ENCODE measurements at regions not wholly inside any gene's neighbourhood (a gene's known extent, or its start where the extent isn't known, plus 50 kb on each side); places are given as distances from the start of the nearest gene placed in this dataset.

DNA sequence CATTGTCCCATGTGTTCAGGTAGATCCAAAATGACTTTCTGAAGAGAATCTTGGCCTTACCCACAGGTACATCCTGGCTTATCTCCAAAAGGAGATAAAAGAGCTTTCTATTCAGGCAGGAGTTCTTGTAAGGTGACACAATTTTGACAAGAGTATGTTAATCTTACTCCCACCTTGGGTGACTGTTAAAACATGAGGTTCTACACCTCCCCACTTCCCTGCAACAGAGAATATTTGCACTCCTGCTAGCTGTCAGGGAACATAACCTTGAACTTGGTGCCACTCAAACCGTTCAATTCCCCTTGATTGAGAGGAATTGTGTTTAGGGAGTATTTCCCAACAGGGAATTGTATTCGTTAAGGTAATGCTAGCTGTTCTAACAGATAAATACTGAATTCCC, 372.5 kb upstream of the KLHL29 start:
- intact Hi-C loops (cut with DNase I): no loop called here

DNA sequence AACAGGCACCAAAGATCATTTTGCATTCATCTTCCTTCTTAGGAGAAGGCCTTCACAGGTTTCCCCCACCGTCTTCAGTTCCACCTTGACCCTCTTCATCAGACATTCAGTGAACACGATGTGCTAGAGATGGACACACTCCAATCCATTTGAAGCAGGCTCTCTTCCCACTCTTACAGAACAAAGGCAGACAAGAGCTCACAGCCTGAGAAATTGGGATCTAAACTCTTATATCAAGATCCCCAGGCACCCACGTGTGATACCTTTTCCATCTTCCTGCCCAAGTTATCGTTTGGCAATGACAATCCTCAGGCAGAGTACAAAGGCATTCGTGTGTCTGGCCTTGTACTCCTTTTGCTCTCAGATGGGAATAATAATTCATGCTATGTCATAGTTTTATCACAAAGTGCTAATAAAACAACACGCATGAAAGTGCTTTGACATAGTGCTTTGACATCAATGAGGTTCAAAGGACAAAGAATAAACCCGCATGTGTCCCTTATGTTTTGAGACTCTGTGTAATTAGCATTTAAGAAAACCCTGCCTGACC, 369.3 kb upstream of the KLHL29 start:
- H3K4me3 ChIP-seq: no peak overlapping the region
- no peak for DNase-seq
- H3K9ac ChIP-seq (ENCODE audit: low read depth in 2 of 2, low read length in 2 of 2): no peak overlapping the region
- no peaks in the 10 kb centered on the region for H3K36me3 ChIP-seq
- no peak overlapping the region for H3K27ac ChIP-seq
- no peaks in the 10 kb centered on the region for H3K9me3 ChIP-seq
- TF ChIP-seq, protein P1, sequence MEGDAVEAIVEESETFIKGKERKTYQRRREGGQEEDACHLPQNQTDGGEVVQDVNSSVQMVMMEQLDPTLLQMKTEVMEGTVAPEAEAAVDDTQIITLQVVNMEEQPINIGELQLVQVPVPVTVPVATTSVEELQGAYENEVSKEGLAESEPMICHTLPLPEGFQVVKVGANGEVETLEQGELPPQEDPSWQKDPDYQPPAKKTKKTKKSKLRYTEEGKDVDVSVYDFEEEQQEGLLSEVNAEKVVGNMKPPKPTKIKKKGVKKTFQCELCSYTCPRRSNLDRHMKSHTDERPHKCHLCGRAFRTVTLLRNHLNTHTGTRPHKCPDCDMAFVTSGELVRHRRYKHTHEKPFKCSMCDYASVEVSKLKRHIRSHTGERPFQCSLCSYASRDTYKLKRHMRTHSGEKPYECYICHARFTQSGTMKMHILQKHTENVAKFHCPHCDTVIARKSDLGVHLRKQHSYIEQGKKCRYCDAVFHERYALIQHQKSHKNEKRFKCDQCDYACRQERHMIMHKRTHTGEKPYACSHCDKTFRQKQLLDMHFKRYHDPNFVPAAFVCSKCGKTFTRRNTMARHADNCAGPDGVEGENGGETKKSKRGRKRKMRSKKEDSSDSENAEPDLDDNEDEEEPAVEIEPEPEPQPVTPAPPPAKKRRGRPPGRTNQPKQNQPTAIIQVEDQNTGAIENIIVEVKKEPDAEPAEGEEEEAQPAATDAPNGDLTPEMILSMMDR (IDR thresholded peaks at IDR 0.05): no peak
- no peaks in the 10 kb centered on the region for H3K27me3 ChIP-seq
- no peaks in the 10 kb centered on the region for H3K4me1 ChIP-seq
- intact Hi-C loops (cut with DNase I): no loop called here

More for the DNA sequence above, 372.5 kb upstream of the KLHL29 start:
- no peaks in the 10 kb centered on the region for H3K9me3 ChIP-seq
- TF ChIP-seq, protein P1 (IDR thresholded peaks at IDR 0.05): no peak
- DNase-seq: no peak
- H3K4me1 ChIP-seq: no peaks in the 10 kb centered on the region
- no peak overlapping the region for H3K4me3 ChIP-seq
- no peak overlapping the region for H3K27ac ChIP-seq
- H3K9ac ChIP-seq (ENCODE audit: low read depth in 2 of 2, low read length in 2 of 2): no peak overlapping the region
- no peaks in the 10 kb centered on the region for H3K36me3 ChIP-seq
- H3K27me3 ChIP-seq: no peaks in the 10 kb centered on the region

DNA sequence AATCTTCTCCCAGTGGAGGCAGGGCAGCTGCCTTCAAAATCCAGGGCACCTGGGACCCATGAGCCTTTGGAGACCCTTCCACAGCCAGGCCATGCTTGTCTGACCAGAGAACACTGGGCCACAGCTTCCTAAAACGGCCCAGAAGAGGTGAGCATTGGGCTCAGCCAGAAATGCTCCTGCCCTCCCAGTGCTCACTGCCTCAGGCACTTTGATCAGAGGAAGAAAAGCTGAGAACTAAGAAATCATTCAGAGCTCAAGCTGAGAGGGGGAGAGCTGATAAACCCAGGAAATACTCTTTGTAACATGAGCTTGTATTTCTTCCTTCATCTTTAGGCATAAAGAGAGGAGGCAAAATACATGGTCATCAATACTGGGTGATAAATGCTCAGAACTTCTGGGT, 365.5 kb upstream of the KLHL29 start:
- intact Hi-C loops (cut with DNase I): no loop called here
- no peak overlapping the region for H3K27ac ChIP-seq
- TF ChIP-seq, protein P1 (IDR thresholded peaks at IDR 0.05): no peak

DNA sequence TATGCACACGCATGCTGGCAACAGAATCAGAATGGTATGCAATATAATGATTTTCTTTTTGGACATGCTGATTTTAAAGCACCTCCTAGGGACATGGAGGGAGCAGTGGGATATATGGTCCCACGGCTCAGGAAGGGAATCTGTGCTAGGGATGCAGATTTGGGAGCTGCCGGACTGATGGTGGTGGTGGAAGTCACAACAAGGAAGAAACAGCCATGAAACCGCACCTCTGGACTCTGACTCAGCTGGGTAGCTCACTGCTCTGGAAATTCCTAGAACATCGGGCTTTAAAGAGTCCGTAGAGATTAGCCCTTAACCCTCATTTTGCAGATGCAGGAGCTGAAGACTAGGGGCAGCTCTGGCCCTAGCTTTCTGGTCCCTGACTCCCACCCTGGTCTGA, 364.3 kb upstream of the KLHL29 start:
- intact Hi-C loops (cut with DNase I): loop anchor here (10.0 kb wide), 1 partner anchor 334 kb away; no protein-coding TSS in a partner anchor
- H3K27ac ChIP-seq: no peak overlapping the region
- H3K9ac ChIP-seq (ENCODE audit: low read depth in 2 of 2, low read length in 2 of 2): no peak overlapping the region
- no peak for DNase-seq
- TF ChIP-seq, protein P1 (IDR thresholded peaks at IDR 0.05): no peak
- H3K4me1 ChIP-seq: no peaks in the 10 kb centered on the region
- H3K36me3 ChIP-seq: no peaks in the 10 kb centered on the region
- no peaks in the 10 kb centered on the region for H3K27me3 ChIP-seq
- H3K9me3 ChIP-seq: no peaks in the 10 kb centered on the region
- H3K4me3 ChIP-seq: no peak overlapping the region

More for the DNA sequence above, 365.5 kb upstream of the KLHL29 start:
- no peak overlapping the region for H3K9ac ChIP-seq (ENCODE audit: low read depth in 2 of 2, low read length in 2 of 2)
- DNase-seq: no peak
- H3K9me3 ChIP-seq: no peaks in the 10 kb centered on the region
- no peaks in the 10 kb centered on the region for H3K4me1 ChIP-seq
- H3K27me3 ChIP-seq: no peaks in the 10 kb centered on the region
- H3K36me3 ChIP-seq: no peaks in the 10 kb centered on the region
- H3K4me3 ChIP-seq: no peak overlapping the region

DNA sequence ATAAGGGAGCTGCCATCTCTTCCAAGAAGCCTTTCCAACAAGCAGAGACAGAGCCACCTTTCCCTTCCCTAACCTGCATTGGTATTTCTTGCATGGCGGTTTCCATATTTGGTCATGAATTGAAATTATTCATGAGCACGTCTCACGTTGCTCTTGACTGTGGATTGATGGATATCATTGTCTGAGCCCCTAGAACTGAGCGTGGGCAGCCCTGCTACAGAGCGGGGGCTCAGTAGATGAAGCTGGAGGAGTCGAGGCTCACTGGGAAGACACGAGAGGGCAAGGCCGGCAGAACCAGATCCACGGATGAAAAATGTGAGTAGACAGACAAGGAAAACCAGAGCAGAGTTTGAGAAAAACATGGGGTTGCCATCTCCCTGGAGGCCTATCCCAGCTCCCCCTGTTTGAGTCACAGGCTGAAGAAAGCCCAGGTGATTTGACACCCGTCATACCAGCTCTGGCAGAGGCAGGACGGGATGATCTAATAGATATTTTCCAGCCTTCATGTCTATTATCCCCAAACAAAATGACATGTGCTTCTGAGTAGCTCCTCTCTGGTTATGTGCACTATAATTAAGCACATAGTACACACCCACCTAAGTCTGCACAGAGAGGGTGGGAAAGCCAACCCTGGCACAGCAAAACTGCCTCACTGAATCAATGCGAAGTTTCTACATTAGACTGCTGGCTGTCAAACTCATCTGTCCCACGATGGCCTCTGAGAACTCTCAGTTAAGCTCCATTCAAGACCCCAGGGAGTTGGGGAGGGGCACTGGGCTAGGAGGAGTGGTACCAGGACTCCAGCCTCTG, 363.5 kb upstream of the KLHL29 start:
- intact Hi-C loops (cut with DNase I): loop anchor here (10.0 kb wide), 1 partner anchor 333 kb away; no protein-coding TSS in a partner anchor
- TF ChIP-seq, protein P1 (IDR thresholded peaks at IDR 0.05): no peak
- no peaks in the 10 kb centered on the region for H3K4me1 ChIP-seq

More for the DNA sequence above, 363.5 kb upstream of the KLHL29 start:
- Histone ChIP-seq H3K9ac (ENCODE audit: low read depth in 2 of 2, low read length in 2 of 2) (no peak overlapping the region), H3K4me3 (no peak overlapping the region), H3K27ac (no peak overlapping the region), H3K36me3 (no peaks in the 10 kb centered on the region), H3K9me3 (no peaks in the 10 kb centered on the region), H3K27me3 (no peaks in the 10 kb centered on the region)
- no peak for DNase-seq

Measured in colonic mucosa (tissue), 4 donors.